GM12878 (cell line): ENCODE measurements at regions not wholly inside any gene's neighbourhood (a gene's known extent, or its start where the extent isn't known, plus 50 kb on each side); places are given as distances from the start of the nearest gene placed in this dataset.

ENCODE experiments used
- ATAC-seq: fragments of 200-7000 bp; cut with Tn5 transposase; 3 replicates; pipeline ENCODE4 v1.9.1; 2020; ENCODE audit warnings: mild to moderate bottlenecking, moderate library complexity
- BruUV-seq: library from RNA; stranded (reverse); fragments of 400-500 nt; replicated peaks from 2 replicates; lab custom pipeline; 2021; lab: Mats Ljungman, UMichigan
- CTCF ChIA-PET: fragments of 300-600 bp; sonication (Branson Sonifier 250); formaldehyde crosslinking; extraction: SDS; loops from one replicate; lab custom pipeline; 2021; ENCODE audit warnings: inconsistent platforms; lab: Yijun Ruan, JAX
- POLR2A ChIA-PET: fragments of 350-600 bp; formaldehyde crosslinking; extraction: SDS; loops from one replicate; lab custom pipeline; 2021; ENCODE audit warnings: inconsistent platforms; lab: Charles Lee
- RAD21 ChIA-PET: fragments of 300-600 bp; sonication (Branson Sonifier 250); formaldehyde crosslinking; loops from one replicate; lab custom pipeline; 2023; ENCODE audit warnings: antibody characterized with exemption; ENCODE audit not compliant: unreplicated experiment; lab: Charles Lee
- SMC1A ChIA-PET: fragments of 300-600 bp; sonication (Branson Sonifier 250); formaldehyde crosslinking; loops from one replicate; lab custom pipeline; 2023; ENCODE audit not compliant: unreplicated experiment, uncharacterized antibody; lab: Charles Lee
- DNase-seq: peaks from one replicate; pipeline ENCODE4 v3.0.0-alpha.2; 2011; ENCODE audit warnings: low read depth, low spot score
- FAIRE-seq: peaks from 3 replicates; lab custom pipeline; 2011; peaks lifted over from hg19 to GRCh38; lab: Jason Lieb, UNC
- H2AFZ ChIP-seq: 2 replicates; pipeline ENCODE4 v1.6.0; 2011; ENCODE audit warnings: low read depth, low read length, control low read depth; ENCODE audit not compliant: control insufficient read depth
- H3K27ac ChIP-seq: 2 replicates; pipeline ENCODE4 v1.5.1; 2011; ENCODE audit warnings: control low read depth; ENCODE audit not compliant: control insufficient read depth, insufficient read depth
- H3K27me3 ChIP-seq, 2 experiments: replicated peaks in 1 of 2; 2 replicates each; pipeline versions ENCODE4 v1.6.0 to v1.6.1; 2011; ENCODE audit warnings: low read length in 1 of 2; ENCODE audit not compliant: control insufficient read depth in 2 of 2, insufficient read depth in 2 of 2
- H3K36me3 ChIP-seq, 2 experiments: 2 replicates each; pipeline ENCODE4 v1.5.1; 2011; ENCODE audit warnings: low read length in 1 of 2; ENCODE audit not compliant: control insufficient read depth in 2 of 2, insufficient read depth in 2 of 2
- H3K4me1 ChIP-seq: 2 replicates; pipeline ENCODE4 v1.6.1; 2011; ENCODE audit warnings: mild to moderate bottlenecking, low read length, moderate library complexity, mixed read lengths; ENCODE audit not compliant: control insufficient read depth, insufficient read depth
- H3K4me2 ChIP-seq: 2 replicates; pipeline ENCODE4 v1.6.0; 2011; ENCODE audit warnings: control low read depth; ENCODE audit not compliant: control insufficient read depth, insufficient read depth
- H3K4me3 ChIP-seq: fragments of 200-600 bp; sonication (generic); 2 replicates; pipeline ENCODE4 v1.5.1; 2016
- H3K79me2 ChIP-seq: 2 replicates; pipeline ENCODE4 v1.6.0; 2011; ENCODE audit warnings: low read length; ENCODE audit not compliant: control insufficient read depth, insufficient read depth
- H3K9ac ChIP-seq: 2 replicates; pipeline ENCODE4 v1.8.0; 2011; ENCODE audit warnings: low read length, control low read depth, mixed read lengths; ENCODE audit not compliant: control insufficient read depth, insufficient read depth
- H3K9me3 ChIP-seq: replicated peaks from 3 replicates; pipeline ENCODE4 v1.5.1; 2011; ENCODE audit warnings: mild to moderate bottlenecking, low read length; ENCODE audit not compliant: control insufficient read depth, insufficient read depth
- H4K20me1 ChIP-seq: 2 replicates; pipeline ENCODE4 v1.6.0; 2011; ENCODE audit not compliant: control insufficient read depth, insufficient read depth
- BMI1 ChIP-seq: fragments of 450-650 bp; IDR thresholded peaks from 2 replicates; pipeline ENCODE4 v1.6.1; 2016; ENCODE audit warnings: mild to moderate bottlenecking, moderate library complexity, borderline replicate concordance
- FOXK2 ChIP-seq: fragments of 450-650 bp; IDR thresholded peaks from 2 replicates; pipeline ENCODE4 v1.6.1; 2017; ENCODE audit warnings: mild to moderate bottlenecking, moderate library complexity
- KAT2A ChIP-seq: conservative IDR thresholded peaks from 2 replicates; pipeline ENCODE4 v1.6.1; 2011; ENCODE audit warnings: low read depth, low read length; ENCODE audit not compliant: control insufficient read depth
- MYC ChIP-seq: IDR thresholded peaks from 2 replicates; pipeline ENCODE4 v1.6.1; 2011; ENCODE audit warnings: mild to moderate bottlenecking, low read length, moderate library complexity, inconsistent platforms; ENCODE audit not compliant: insufficient read depth, insufficient replicate concordance, insufficient read length, severe bottlenecking
- NRF1 ChIP-seq: conservative IDR thresholded peaks from 2 replicates; pipeline ENCODE4 v1.6.1; 2011; ENCODE audit warnings: mild to moderate bottlenecking, low read depth, low read length, improper control_type of control experiment
- SP1 ChIP-seq: IDR thresholded peaks from one replicate; pipeline ENCODE4 v1.6.1; 2011; ENCODE audit warnings: low read depth, low read length
- SRF ChIP-seq, 2 experiments: IDR thresholded peaks; 2 replicates each; pipeline ENCODE4 v1.6.1; 2011; ENCODE audit warnings: low read depth in 2 of 2, low read length in 2 of 2, mild to moderate bottlenecking in 1 of 2, moderate library complexity in 1 of 2
- TARDBP ChIP-seq: IDR thresholded peaks from 2 replicates; pipeline ENCODE4 v1.6.1; 2016; ENCODE audit warnings: borderline replicate concordance
- TBL1XR1 ChIP-seq: IDR thresholded peaks from 2 replicates; pipeline ENCODE4 v1.6.1; 2012; ENCODE audit warnings: low read depth, low read length, improper control_type of control experiment
- ZNF384 ChIP-seq: IDR thresholded peaks from 2 replicates; pipeline ENCODE4 v1.6.1; 2012; ENCODE audit warnings: low read depth, mild to moderate bottlenecking, low read length, improper control_type of control experiment, borderline replicate concordance
- ZSCAN29 ChIP-seq: fragments of 450-650 bp; IDR thresholded peaks from 2 replicates; pipeline ENCODE4 v1.6.1; 2017; ENCODE audit warnings: mild to moderate bottlenecking, moderate library complexity
- WGBS: methylation state at CpG from one replicate; pipeline ENCODE4 v1.1.6; 2016; ENCODE audit warnings: low lambda C conversion rate; ENCODE audit not compliant: insufficient replicate concordance, insufficient coverage; ENCODE audit errors: missing lambda C conversion rate; 5-methylcytosine and 5-hydroxymethylcytosine counted together
- in situ Hi-C: fragments of 300-500 bp; cut with MboI; formaldehyde crosslinking; loops from 9 replicates; pipeline ENCODE4 v1.14.3; 2018; ENCODE audit warnings: mixed read lengths
- intact Hi-C: fragments of 100-400 bp; cut with micrococcal nuclease; formaldehyde crosslinking; loops from one replicate; pipeline ENCODE4 v1.14.2; 2022; ENCODE audit not compliant: unreplicated experiment
- TF ChIP-seq, protein P1 (sequence below): IDR thresholded peaks from 2 replicates; pipeline ENCODE4 v1.6.1; 2011; ENCODE audit warnings: borderline replicate concordance, low read depth, mild to moderate bottlenecking, moderate library complexity, low read length; ENCODE audit not compliant: insufficient read depth, poor library complexity, severe bottlenecking
- TF ChIP-seq, protein P2 (sequence below): IDR thresholded peaks from 2 replicates; pipeline ENCODE4 v1.6.1; 2012; ENCODE audit warnings: low read depth, low read length, improper control_type of control experiment
- TF ChIP-seq, protein P3 (sequence below), 3 experiments: IDR thresholded peaks in 2 of 3; conservative IDR thresholded peaks in 1 of 3; 2 replicates each; pipeline ENCODE4 v1.5.1; 2011; ENCODE audit warnings: low read depth in 3 of 3, low read length in 3 of 3, mild to moderate bottlenecking in 3 of 3, control low read depth in 2 of 3, moderate library complexity in 2 of 3, inconsistent platforms in 1 of 3, mixed read lengths in 1 of 3; ENCODE audit not compliant: control insufficient read depth in 2 of 3, insufficient read depth in 1 of 3; ENCODE audit errors: extremely low read depth in 1 of 3

DNA sequence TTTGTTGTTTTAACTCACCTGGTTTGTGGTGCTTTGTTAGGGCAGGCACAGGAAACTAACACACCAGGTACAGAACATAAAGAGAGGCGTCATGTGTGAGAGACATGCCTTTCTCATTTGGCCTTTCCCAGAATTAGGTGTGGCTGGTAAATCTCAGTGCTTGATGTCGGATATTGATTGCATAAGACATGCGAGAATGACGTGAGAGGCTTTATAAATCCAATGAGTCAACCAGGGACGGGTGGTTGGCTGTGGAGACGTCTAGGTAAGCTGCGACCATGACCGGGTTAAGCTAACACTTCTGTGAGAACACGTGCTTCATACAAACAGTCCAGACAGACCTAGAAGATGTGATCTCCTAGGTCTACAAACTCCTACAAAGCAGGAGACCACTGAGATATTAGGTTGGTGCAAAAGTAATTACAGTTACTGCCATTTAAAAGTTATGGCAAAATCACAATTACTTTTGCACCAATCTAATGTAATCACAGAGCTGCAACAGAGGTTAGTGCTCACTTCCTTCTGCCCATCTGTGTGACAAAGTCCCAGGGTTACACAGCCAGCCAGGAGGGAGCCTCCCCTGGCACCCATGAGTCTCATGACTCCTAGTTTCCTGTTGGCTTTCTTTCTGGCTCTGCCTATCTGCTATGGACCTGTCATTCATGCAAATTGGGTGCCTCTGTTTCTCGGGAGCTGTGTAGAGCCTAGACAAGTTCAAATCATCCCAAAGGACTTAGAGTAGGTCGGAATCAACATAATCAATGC is 98.9 kb upstream of the ATP8B1 start:
- H4K20me1 ChIP-seq = no peaks in the 10 kb centered on the region
- no peaks in the 10 kb centered on the region for H3K79me2 ChIP-seq
- no peak for TF ChIP-seq NRF1
- no peak for TF ChIP-seq BMI1
- no peak for TF ChIP-seq ZSCAN29
- no peak for TF ChIP-seq MYC
- no peak for TF ChIP-seq ZNF384
- TF ChIP-seq TARDBP = no peak
- TF ChIP-seq FOXK2 = no peak
- TF ChIP-seq, protein P1, sequence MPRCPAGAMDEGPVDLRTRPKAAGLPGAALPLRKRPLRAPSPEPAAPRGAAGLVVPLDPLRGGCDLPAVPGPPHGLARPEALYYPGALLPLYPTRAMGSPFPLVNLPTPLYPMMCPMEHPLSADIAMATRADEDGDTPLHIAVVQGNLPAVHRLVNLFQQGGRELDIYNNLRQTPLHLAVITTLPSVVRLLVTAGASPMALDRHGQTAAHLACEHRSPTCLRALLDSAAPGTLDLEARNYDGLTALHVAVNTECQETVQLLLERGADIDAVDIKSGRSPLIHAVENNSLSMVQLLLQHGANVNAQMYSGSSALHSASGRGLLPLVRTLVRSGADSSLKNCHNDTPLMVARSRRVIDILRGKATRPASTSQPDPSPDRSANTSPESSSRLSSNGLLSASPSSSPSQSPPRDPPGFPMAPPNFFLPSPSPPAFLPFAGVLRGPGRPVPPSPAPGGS = no peak
- TF ChIP-seq KAT2A = no peak
- TF ChIP-seq SRF (IDR thresholded peaks at IDR 0.05; ENCODE audit: low read depth in 2 of 2, low read length in 2 of 2) = no peak
- no peak for TF ChIP-seq TBL1XR1
- TF ChIP-seq SP1 = no peak
- TF ChIP-seq, protein P2, sequence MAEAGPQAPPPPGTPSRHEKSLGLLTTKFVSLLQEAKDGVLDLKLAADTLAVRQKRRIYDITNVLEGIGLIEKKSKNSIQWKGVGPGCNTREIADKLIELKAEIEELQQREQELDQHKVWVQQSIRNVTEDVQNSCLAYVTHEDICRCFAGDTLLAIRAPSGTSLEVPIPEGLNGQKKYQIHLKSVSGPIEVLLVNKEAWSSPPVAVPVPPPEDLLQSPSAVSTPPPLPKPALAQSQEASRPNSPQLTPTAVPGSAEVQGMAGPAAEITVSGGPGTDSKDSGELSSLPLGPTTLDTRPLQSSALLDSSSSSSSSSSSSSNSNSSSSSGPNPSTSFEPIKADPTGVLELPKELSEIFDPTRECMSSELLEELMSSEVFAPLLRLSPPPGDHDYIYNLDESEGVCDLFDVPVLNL = no peak
- TF ChIP-seq, protein P3, sequence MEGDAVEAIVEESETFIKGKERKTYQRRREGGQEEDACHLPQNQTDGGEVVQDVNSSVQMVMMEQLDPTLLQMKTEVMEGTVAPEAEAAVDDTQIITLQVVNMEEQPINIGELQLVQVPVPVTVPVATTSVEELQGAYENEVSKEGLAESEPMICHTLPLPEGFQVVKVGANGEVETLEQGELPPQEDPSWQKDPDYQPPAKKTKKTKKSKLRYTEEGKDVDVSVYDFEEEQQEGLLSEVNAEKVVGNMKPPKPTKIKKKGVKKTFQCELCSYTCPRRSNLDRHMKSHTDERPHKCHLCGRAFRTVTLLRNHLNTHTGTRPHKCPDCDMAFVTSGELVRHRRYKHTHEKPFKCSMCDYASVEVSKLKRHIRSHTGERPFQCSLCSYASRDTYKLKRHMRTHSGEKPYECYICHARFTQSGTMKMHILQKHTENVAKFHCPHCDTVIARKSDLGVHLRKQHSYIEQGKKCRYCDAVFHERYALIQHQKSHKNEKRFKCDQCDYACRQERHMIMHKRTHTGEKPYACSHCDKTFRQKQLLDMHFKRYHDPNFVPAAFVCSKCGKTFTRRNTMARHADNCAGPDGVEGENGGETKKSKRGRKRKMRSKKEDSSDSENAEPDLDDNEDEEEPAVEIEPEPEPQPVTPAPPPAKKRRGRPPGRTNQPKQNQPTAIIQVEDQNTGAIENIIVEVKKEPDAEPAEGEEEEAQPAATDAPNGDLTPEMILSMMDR (IDR thresholded peaks at IDR 0.05 in 2 of 3, conservative IDR thresholded peaks at IDR 0.05 in 1 of 3; ENCODE audit: control insufficient read depth in 2 of 3, extremely low read depth in 1 of 3, insufficient read depth in 1 of 3, low read depth in 3 of 3, low read length in 3 of 3) = no peak
- TF ChIP-seq, all 136 proteins: peak for 0
- in situ Hi-C loops = no loop called here
- H3K27ac ChIP-seq = no peak overlapping the region
- ChIA-PET POLR2A (no interaction called here), SMC1A (no interaction called here), CTCF (no interaction called here), RAD21 (no interaction called here)
- intact Hi-C loops = no loop called here
- H3K4me3 ChIP-seq = no peak overlapping the region
- 38% methylated on average over 11 of the region's 11 CpGs for WGBS
- no TSS peak for BruUV-seq
- H3K9ac ChIP-seq = no peak overlapping the region
- no peaks in the 10 kb centered on the region for H3K4me1 ChIP-seq
- peaks cover 0 to 1% of the 10 kb centered on the region in 2 experiments; a peak in 2 of 4 replicates for H3K27me3 ChIP-seq
- DNase-seq (no peak), ATAC-seq (no peak), FAIRE-seq (no peak)
- no peaks in the 10 kb centered on the region for H3K9me3 ChIP-seq
- H3K36me3 ChIP-seq = no peaks in the 10 kb centered on the region
- no peak overlapping the region for H3K4me2 ChIP-seq
- H2AFZ ChIP-seq = no peak overlapping the region
